MCF 10A (cell line): ENCODE measurements at regions not wholly inside any gene's neighbourhood (a gene's known extent, or its start where the extent isn't known, plus 50 kb on each side); places are given as distances from the start of the nearest gene placed in this dataset.

ENCODE experiments used
- BruUV-seq: library from RNA; stranded (reverse); fragments of 400-500 nt; replicated peaks from 2 replicates; lab custom pipeline; 2021; lab: Mats Ljungman, UMichigan
- CTCF ChIA-PET: fragments of 300-600 bp; sonication (Branson Sonifier 250); formaldehyde crosslinking; extraction: SDS; loops from one replicate; lab custom pipeline; 2021; ENCODE audit warnings: antibody characterized with exemption, inconsistent platforms; lab: Yijun Ruan, JAX
- POLR2A ChIA-PET: fragments of 300-600, 350-650 bp; sonication (Branson Sonifier 250); formaldehyde crosslinking; extraction: SDS; loops from one replicate; lab custom pipeline; 2020; ENCODE audit warnings: antibody characterized with exemption, inconsistent platforms; lab: Yijun Ruan, JAX
- DNase-seq: peaks from one replicate; pipeline ENCODE4 v3.0.0-alpha.2; 2018; ENCODE audit not compliant: unreplicated experiment
- H3K27ac Mint-ChIP-seq: one replicate; pipeline ENCODE4 v1.8.0; 2022; ENCODE audit warnings: mild to moderate bottlenecking, low read depth, mixed read lengths; ENCODE audit not compliant: unreplicated experiment
- H3K27me3 Mint-ChIP-seq: one replicate; pipeline ENCODE4 v1.8.0; 2022; ENCODE audit warnings: mixed read lengths; ENCODE audit not compliant: insufficient read depth, unreplicated experiment
- H3K36me3 Mint-ChIP-seq: one replicate; pipeline ENCODE4 v1.8.0; 2022; ENCODE audit warnings: mild to moderate bottlenecking, moderate library complexity, mixed read lengths; ENCODE audit not compliant: insufficient read depth, unreplicated experiment
- H3K4me1 Mint-ChIP-seq: one replicate; pipeline ENCODE4 v1.8.0; 2022; ENCODE audit warnings: mixed read lengths; ENCODE audit not compliant: insufficient read depth, unreplicated experiment
- H3K4me3 Mint-ChIP-seq: one replicate; pipeline ENCODE4 v1.8.0; 2022; ENCODE audit warnings: mild to moderate bottlenecking, moderate library complexity, mixed read lengths; ENCODE audit not compliant: unreplicated experiment
- H3K9me3 Mint-ChIP-seq: one replicate; pipeline ENCODE4 v1.8.0; 2022; ENCODE audit warnings: mixed read lengths; ENCODE audit not compliant: unreplicated experiment
- intact Hi-C: fragments of 100-400 bp; cut with micrococcal nuclease; formaldehyde crosslinking; loops from 2 replicates; pipeline ENCODE4 v1.14.1; 2022
- TF ChIP-seq, protein P1 (sequence below): fragments of 200-600 bp; IDR thresholded peaks from one replicate; pipeline ENCODE4 v1.8.0; 2022; ENCODE audit warnings: antibody characterized with exemption, mild to moderate bottlenecking; ENCODE audit not compliant: unreplicated experiment

DNA sequence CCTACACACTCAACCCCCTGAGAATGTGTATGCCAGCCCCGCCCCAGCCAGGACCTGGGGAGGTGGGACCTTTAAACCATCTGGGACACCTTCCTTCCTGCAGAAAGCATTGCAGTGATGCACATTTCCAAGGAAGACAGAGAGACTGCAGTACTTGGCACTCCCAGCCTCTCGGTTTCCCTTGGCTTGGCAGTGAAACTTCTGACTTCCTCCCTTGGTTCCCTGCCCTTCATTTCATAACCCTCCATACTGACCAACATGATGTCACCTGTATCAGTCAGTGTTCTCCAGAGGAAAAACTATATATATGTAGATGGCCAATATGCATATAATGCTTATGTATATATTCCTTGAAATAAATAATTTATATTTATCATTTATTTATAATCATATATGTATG lies 103.2 kb downstream of the SST start:
- BruUV-seq, result no TSS peak
- H3K4me3 Mint-ChIP-seq, result no peak overlapping the region
- ChIA-PET CTCF (interaction anchor here (2.6 kb wide), 1 partner anchor 248 kb away, joined by 12 read pairs; no protein-coding TSS in a partner anchor), POLR2A (no interaction called here)
- intact Hi-C loops, result no loop called here
- DNase-seq, result peak; percentile 54
- H3K4me1 Mint-ChIP-seq, result no peaks in the 10 kb centered on the region
- TF ChIP-seq, protein P1, sequence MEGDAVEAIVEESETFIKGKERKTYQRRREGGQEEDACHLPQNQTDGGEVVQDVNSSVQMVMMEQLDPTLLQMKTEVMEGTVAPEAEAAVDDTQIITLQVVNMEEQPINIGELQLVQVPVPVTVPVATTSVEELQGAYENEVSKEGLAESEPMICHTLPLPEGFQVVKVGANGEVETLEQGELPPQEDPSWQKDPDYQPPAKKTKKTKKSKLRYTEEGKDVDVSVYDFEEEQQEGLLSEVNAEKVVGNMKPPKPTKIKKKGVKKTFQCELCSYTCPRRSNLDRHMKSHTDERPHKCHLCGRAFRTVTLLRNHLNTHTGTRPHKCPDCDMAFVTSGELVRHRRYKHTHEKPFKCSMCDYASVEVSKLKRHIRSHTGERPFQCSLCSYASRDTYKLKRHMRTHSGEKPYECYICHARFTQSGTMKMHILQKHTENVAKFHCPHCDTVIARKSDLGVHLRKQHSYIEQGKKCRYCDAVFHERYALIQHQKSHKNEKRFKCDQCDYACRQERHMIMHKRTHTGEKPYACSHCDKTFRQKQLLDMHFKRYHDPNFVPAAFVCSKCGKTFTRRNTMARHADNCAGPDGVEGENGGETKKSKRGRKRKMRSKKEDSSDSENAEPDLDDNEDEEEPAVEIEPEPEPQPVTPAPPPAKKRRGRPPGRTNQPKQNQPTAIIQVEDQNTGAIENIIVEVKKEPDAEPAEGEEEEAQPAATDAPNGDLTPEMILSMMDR, result no peak
- H3K9me3 Mint-ChIP-seq, result no peaks in the 10 kb centered on the region
- H3K27ac Mint-ChIP-seq, result no peak overlapping the region
- H3K36me3 Mint-ChIP-seq, result no peaks in the 10 kb centered on the region
- peaks cover 19% of the 10 kb centered on the region for H3K27me3 Mint-ChIP-seq

DNA sequence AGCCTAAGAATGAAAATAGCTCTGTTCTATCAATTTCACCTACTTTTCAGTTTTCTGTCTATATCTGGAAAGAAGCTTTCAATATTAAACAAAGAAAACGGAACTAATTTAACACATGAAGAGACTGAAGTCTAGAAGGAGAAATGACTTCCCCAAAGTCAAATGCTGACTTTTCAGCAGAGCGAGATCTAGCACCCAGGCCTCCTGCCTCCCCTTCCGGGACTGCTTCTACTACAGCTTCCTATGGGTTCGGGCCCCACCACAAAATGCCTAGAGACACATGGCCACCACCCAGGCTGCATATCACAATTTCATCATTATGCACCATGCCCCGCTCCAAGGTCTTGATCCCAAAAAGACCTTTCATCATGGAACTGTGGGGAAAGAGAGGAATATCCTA lies 104.5 kb downstream of the SST start:
- H3K4me3 Mint-ChIP-seq, result no peak overlapping the region
- no peak for DNase-seq
- H3K9me3 Mint-ChIP-seq, result no peaks in the 10 kb centered on the region
- ChIA-PET CTCF (interaction anchor here (0.6 to 2.6 kb wide), 2 partner anchors 246 to 835 kb away, joined by 5 to 12 read pairs; no protein-coding TSS in a partner anchor), POLR2A (interaction anchor here (1.5 kb wide), 1 partner anchor 8 kb away, joined by 3 read pairs; no protein-coding TSS in a partner anchor)
- no peaks in the 10 kb centered on the region for H3K4me1 Mint-ChIP-seq
- peaks cover 15% of the 10 kb centered on the region for H3K27me3 Mint-ChIP-seq
- H3K36me3 Mint-ChIP-seq, result no peaks in the 10 kb centered on the region
- BruUV-seq, result no TSS peak
- H3K27ac Mint-ChIP-seq, result no peak overlapping the region
- intact Hi-C loops, result no loop called here
- TF ChIP-seq, protein P1, result no peak

DNA sequence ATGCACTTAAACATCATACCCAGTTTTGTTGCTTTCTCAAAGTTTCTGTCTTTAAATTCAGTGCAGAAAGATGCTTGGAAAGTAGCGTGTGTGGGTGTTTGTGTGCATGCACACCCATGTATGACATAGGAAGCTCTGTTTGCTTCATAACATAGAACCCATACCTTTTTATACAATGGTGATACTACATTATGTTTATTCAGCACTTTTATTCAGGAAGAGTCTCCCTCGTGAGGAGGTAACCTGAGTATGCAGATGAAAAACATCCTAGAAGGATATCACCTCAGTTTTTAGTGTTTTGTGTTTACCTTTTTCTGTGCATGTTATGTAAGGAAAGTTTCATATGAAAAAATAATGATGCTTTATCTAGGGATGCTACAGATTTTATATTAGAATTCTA lies 111.2 kb downstream of the SST start:
- no peaks in the 10 kb centered on the region for H3K9me3 Mint-ChIP-seq
- intact Hi-C loops, result no loop called here
- H3K4me1 Mint-ChIP-seq, result no peaks in the 10 kb centered on the region
- CTCF ChIA-PET, result interaction anchor here (1.0 kb wide), 1 partner anchor 240 kb away, joined by 3 read pairs; no protein-coding TSS in a partner anchor
- BruUV-seq, result no TSS peak
- peaks cover 20% of the 10 kb centered on the region for H3K27me3 Mint-ChIP-seq
- no peak overlapping the region for H3K4me3 Mint-ChIP-seq
- TF ChIP-seq, protein P1, result no peak
- H3K27ac Mint-ChIP-seq, result no peak overlapping the region
- no peak for DNase-seq
- POLR2A ChIA-PET, result interaction anchor here (0.7 kb wide), 1 partner anchor 15 kb away, joined by 3 read pairs; no protein-coding TSS in a partner anchor
- H3K36me3 Mint-ChIP-seq, result no peaks in the 10 kb centered on the region

DNA sequence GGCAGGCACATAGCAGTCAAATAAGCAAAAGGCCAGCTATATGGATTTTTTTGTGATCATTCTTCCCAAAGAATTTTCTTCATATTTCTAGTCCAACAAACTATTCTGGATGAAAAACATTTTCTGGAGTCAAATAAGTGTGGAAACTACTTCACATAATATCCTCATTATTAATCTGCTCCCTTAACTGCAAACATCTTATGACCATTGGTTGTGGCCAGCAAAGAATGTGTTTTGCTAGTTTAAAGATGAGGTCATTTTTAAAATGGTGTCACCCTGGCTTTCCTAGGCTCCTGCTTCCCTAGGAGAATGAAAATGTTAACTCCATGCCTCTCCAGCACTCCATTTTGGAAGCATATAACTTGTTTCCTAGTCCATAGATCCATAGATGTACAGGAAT lies 118.8 kb downstream of the SST start:
- Mint-ChIP-seq H3K4me3 (no peak overlapping the region), H3K27ac (no peak overlapping the region), H3K27me3 (peaks cover 73% of the 10 kb centered on the region), H3K9me3 (no peaks in the 10 kb centered on the region), H3K36me3 (no peaks in the 10 kb centered on the region), H3K4me1 (peaks cover 6% of the 10 kb centered on the region)
- TF ChIP-seq, protein P1, result no peak
- ChIA-PET POLR2A (interaction anchor here (1.3 kb wide), 1 partner anchor 10 kb away, joined by 3 read pairs; no protein-coding TSS in a partner anchor), CTCF (no interaction called here)
- DNase-seq, result no peak
- intact Hi-C loops, result no loop called here
- no TSS peak for BruUV-seq
